GM12891 (cell line): ENCODE measurements at regions not wholly inside any gene's neighbourhood (a gene's known extent, or its start where the extent isn't known, plus 50 kb on each side); places are given as distances from the start of the nearest gene placed in this dataset.

Source experiments
- POLR2A ChIP-seq: IDR thresholded peaks from 2 replicates; pipeline ENCODE4 v1.6.1; 2011; ENCODE audit warnings: low read depth, low read length, control low read depth
- POLR2AphosphoS5 ChIP-seq: IDR thresholded peaks from 2 replicates; pipeline ENCODE4 v1.6.1; 2011; ENCODE audit warnings: low read depth, low read length, control low read depth
- TAF1 ChIP-seq: IDR thresholded peaks from 2 replicates; pipeline ENCODE4 v1.6.1; 2011; ENCODE audit warnings: low read depth, low read length, control low read depth

GRCh38 chr5:25066239-25066638 lies 421.5 kb upstream of the CDH10 start:
- TF ChIP-seq POLR2A: no peak
- no peak for TF ChIP-seq POLR2AphosphoS5
- no peak for TF ChIP-seq TAF1
